MM.1S (cell line): ENCODE measurements at regions not wholly inside any gene's neighbourhood (a gene's known extent, or its start where the extent isn't known, plus 50 kb on each side); places are given as distances from the start of the nearest gene placed in this dataset.

ENCODE experiments used
- CTCF ChIP-seq: fragments of 300-600 bp; sonication (generic); IDR thresholded peaks from 2 replicates; pipeline ENCODE4 v1.5.1; 2016; ENCODE audit warnings: antibody characterized with exemption, low read length, mixed read lengths
- EZH2 ChIP-seq: fragments of 300-600 bp; sonication (generic); optimal IDR thresholded peaks from 2 replicates; pipeline ENCODE3; 2017; ENCODE audit warnings: low read depth, mild to moderate bottlenecking, antibody characterized with exemption, low read length, mixed read lengths
- EZH2phosphoT487 ChIP-seq: fragments of 300-600 bp; sonication (generic); IDR thresholded peaks from 2 replicates; pipeline ENCODE4 v1.6.1; 2018; ENCODE audit warnings: antibody characterized with exemption, low read length

- TF ChIP-seq CTCF (no peak), EZH2 (no peak), EZH2phosphoT487 (no peak)
Observed at GRCh38 chr2:37568565-37568964, 102.9 kb downstream of the CDC42EP3 start.
